Erythroblast (primary cell): ENCODE measurements at regions not wholly inside any gene's neighbourhood (a gene's known extent, or its start where the extent isn't known, plus 50 kb on each side); places are given as distances from the start of the nearest gene placed in this dataset.

Source experiments
- DNase-seq, 2 experiments: peaks; one replicate each; lab custom pipeline; 2025; lab: John Stamatoyannopoulos, UW
- GATA1 ChIP-seq: IDR thresholded peaks from 2 replicates; pipeline ENCODE4 v1.6.1; 2011; ENCODE audit warnings: low read depth, mild to moderate bottlenecking, control low read depth, low read length, moderate library complexity
- POLR2A ChIP-seq: IDR thresholded peaks from 2 replicates; pipeline ENCODE4 v1.6.1; 2011; ENCODE audit warnings: mild to moderate bottlenecking, low read length

DNA sequence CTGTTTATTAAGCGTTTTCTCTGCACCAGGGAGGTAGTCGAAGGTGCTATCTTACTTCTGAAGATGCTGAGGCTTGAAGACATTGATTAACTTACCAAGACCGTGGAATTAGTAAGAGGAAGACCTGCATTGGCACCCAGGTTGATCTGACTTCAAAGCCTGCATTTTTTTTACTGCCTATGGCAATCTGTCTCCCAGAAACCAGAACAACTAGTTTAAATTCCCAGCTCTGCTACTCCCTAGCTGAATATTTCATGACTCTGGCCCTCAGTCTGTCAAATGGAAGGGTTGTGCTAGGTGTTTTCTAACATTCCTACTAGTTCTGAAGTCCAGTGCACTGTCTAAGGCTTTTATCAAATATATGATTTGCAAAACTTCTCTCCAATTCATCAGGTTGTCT lies 52.0 kb upstream of the GRAMD1B start:
- no peak for DNase-seq
- TF ChIP-seq GATA1 (no peak), POLR2A (no peak)

DNA sequence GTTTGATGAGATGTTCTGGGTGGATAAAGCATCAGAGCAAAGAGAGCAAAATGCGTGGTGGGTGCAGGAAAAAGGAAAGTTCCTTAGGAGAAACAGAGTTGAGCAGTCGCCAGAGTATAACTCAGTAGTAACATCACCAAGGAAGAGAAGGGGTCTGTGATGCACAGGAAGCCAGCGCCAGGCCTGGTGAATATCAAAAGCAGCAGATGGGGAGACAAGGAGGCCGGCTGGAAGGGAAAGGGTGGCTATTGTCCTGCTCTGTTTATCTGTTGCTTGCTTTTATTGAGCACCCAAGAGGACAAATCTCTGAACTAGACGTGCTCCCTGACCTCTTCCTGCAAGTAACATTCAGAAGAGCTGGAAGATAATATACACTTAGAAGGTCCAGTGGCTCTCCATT lies 52.7 kb upstream of the GRAMD1B start:
- no peak for TF ChIP-seq GATA1
- no peak for TF ChIP-seq POLR2A
- no peak for DNase-seq

DNA sequence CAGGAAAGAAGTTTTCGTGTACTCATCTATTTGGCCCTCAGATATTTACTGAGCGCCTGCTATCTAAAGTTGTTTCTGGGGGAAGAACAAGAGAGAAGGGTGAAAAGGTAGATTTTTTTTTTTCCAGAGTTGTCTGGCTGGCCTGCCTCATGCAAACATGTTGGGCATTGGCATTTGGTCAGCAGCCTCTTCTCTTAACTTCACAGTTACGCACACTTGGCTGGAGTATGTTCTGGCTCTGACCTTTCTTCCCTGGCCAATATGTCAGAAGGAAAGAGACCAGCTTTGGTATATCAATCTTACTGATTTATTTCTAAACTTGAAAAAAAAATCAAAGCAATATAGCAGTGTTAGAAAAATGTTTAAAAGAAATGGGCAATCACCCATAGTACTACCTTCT lies 54.2 kb upstream of the GRAMD1B start:
- no peak for DNase-seq
- TF ChIP-seq POLR2A (no peak), GATA1 (no peak)

DNA sequence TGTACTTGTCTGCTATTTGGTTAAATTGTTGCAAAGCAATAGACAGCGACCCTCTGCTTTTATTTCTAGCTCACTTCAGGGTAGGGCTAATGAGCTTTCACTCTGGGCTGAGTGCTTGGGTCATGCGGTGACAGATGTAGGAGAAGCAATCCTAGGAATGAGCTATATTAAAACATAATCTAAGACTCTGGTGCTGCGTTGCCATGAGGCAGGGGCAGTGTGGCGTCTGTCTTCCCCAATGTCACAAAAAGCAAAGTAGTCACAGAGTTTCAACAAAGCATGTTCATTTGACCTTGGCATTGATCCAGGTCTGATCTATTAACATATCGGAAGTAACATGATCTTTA lies 55.5 kb upstream of the GRAMD1B start:
- no peak for DNase-seq
- TF ChIP-seq GATA1 (no peak), POLR2A (no peak)

DNA sequence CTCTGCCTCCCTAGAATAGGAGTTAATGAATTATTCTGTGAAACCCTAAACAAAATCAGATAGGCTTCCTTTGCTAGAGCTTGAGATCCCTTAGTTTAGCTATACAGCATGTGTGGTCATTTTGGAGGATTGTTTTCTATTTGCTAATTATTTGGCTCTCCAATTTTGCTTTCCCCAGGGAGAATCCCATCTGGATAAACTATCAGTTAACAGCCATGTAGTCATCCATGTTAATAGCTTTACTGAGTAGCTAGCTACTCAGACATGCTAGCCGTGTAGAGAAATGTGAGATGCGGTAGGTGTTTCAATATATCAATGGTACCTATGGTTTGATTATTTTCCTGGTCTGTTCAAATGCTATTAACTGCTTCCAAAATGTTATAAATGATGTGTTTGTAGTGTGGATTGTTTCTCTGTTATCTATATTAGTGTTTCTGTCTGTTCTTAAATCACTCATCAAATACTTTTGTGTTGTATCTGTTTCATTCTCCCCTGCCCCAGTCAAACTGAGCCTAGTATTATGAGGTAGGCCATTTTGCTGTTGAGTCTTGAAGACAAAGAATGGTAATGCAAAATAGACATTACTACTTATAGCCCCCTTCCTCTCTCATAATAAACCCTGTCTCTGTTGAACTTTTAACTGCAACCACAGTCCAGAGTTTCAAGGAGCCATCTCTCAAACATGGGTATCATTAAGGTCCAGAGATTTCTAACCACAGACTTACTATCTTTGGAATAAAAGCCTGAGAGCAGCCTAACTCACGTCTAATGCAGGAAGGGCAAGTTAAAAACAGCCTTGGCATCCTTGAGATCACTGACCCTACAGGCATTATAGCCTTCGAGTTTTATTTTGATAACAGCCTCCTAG lies 56.1 kb upstream of the GRAMD1B start:
- no peak for DNase-seq
- TF ChIP-seq GATA1 (no peak), POLR2A (no peak)

DNA sequence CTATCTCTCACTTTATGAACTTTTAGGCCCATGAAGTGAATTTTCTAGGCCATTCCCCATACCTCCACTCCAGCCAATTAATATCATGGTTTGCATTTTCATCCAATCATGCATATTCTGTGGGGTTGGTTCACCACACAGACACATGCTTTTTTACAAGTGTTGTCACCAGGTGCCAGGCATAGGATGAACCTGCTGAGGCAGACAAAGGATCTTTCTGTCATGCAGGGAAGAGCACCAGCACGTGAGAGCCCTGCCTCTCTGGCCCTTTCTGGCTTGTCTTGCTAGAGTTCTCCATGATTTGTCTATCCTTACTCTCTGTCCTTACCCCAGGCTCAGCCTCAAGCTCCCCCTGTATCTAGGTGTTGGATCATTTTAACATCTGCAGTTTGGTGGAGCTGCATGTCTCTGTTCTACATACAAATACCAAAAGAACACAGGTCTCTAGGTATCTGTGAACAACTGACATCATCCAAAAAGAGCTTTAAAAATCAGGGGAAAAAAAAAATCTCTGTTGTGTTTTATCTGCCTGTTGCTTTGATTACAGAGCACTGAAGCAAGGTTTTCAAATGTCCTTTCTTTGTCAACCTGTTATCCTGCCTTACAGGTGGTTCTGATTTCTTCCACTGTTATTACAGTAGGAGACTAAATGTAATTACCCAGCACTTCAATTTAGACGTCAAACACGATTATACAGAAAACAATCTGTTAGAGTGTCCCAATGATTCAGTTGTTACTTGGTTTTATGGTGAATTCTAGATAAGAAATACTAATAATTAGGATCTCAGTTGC lies 58.4 kb upstream of the GRAMD1B start:
- TF ChIP-seq GATA1 (no peak), POLR2A (no peak)
- DNase-seq, result no peak

DNA sequence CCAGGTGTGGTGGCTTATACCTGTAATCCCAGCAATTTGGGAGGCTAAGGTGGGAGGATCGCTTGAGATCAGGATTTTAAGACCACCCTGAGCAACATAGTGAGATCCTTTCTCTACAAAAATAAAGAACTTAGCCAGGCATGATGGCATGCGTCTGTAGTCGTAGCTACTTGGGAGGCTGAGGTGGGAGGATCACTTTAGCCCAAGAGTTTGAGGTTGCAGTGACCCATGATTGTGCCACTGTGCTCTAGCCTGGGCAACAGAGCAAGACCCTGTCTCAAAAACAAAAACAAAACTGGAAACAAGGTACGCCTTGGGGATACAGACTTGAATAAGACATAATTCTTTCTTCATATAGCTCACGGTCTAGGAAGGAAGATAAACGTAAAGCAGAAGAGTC lies 63.1 kb upstream of the GRAMD1B start:
- no peak for DNase-seq
- TF ChIP-seq POLR2A, result no peak
- TF ChIP-seq GATA1, result no peak

DNA sequence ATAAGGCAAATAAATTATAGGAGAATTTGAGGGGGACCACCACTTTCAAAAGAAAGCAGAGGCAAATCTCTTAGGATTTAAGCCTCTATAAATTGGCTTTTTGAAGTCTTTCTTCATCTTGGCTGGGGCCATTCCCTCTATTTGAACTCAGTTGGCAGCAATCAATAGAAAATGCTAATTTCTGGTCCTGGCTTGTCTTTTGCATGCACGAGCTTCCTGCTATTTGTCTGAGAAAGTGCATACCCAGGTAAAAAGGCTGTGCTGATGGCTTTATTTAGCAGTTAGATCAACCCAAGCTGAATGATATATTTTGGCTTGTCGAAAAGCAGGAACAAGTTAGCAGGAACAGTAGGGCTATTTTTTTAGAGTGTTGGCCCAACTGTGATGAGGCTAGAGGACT lies 64.1 kb upstream of the GRAMD1B start:
- TF ChIP-seq GATA1 (no peak), POLR2A (no peak)
- DNase-seq, result no peak

DNA sequence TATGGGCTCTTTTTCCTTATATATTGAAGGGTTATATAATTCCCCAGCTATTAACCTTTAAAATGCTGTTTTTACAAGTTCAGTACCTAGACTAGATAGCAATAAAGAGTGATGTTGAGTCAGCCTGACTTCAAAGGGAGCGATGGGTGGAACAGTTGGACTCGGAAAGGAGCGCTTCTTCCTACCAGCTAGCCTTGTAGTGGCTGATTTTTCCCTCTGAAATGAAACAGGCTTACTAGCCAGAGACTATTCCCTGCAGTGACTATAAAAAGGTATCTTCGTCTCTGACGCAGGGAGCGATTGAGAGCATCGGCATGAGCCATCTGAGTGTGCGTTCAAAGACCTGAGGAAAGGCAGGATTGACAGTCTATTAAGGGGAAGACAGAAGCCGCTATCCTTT lies 66.0 kb upstream of the GRAMD1B start:
- TF ChIP-seq POLR2A (no peak), GATA1 (no peak)

DNA sequence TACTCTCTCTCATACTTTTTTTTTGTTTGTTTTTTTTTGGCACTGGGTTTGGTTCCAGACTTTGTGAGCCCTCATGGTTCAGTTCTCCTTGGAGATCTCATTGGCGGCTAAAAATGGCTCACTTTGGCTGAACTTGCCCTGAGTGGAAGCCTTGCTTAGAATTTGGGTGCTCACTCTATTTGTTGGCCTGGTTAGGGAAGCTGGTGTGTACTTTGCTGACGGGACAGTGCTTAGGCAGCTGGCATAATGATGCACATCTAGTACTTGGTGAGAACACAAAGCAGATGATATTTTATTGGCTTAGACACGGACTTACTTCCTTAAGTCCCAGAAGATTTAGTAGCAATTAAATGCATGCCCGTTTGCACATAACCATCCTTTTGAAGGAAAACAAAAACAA lies 66.5 kb upstream of the GRAMD1B start:
- TF ChIP-seq GATA1 (no peak), POLR2A (no peak)
- no peak for DNase-seq

More for the DNA sequence above, 66.0 kb upstream of the GRAMD1B start:
- DNase-seq, result no peak

DNA sequence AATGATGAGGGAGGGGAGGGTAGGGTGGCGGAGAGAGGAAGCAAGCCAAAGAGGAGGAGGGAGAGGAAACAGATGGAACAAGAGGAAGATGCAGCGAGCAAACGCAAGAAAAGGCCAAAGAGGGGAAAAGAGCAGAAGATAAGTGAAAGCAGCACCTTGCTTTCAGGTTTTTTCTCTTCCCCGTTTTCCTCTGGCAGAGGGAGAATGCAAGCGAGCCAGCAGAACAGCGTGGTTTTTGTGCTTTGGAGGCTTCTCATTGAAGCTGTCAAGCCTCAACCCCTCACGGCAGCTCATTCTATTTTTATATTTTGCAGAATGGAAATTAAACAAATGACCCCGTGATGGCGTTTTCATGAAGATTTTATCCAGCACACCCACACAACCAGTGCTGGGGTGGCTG lies 67.1 kb upstream of the GRAMD1B start:
- no peak for TF ChIP-seq GATA1
- TF ChIP-seq POLR2A, result no peak
- no peak for DNase-seq

DNA sequence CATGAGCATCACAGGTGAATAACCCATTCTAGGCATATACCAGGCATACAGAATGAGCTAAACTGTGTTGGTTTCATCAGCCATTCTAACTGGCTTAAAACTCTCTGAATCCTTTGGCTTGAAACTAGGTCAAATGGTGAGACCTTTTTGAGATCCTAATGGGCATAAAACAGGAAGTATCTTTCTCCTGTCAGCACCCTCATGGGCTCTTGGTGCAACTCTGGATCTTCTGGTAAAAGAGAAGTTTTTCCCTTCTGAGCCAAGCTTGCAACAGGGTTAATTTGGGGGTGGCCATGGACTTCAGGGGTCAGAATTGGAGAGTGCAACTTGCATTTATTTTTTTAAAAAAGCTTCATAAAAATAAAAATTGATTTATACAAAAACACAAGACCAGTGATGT lies 67.9 kb upstream of the GRAMD1B start:
- DNase-seq, result no peak
- TF ChIP-seq GATA1 (no peak), POLR2A (no peak)

DNA sequence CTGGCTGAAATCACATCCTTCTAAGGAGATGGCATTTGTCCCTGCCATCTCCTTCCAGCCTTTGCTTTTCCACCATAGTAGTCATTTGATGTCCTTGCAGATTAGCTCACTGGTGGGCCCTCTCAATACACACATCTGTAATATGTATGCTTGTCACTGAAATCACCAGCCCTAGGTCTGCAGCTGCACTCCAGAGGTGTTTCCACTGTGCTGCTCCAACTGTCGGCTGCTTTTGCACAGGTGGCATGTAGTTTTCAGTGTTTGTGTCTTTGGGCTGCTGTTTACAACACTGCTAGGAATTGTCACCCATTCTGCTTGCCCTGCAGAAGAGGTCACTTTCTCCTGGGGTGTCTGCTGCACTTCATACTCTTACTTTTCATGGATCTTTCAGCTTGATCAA lies 69.0 kb upstream of the GRAMD1B start:
- TF ChIP-seq POLR2A, result no peak
- TF ChIP-seq GATA1, result no peak
- DNase-seq, result no peak

DNA sequence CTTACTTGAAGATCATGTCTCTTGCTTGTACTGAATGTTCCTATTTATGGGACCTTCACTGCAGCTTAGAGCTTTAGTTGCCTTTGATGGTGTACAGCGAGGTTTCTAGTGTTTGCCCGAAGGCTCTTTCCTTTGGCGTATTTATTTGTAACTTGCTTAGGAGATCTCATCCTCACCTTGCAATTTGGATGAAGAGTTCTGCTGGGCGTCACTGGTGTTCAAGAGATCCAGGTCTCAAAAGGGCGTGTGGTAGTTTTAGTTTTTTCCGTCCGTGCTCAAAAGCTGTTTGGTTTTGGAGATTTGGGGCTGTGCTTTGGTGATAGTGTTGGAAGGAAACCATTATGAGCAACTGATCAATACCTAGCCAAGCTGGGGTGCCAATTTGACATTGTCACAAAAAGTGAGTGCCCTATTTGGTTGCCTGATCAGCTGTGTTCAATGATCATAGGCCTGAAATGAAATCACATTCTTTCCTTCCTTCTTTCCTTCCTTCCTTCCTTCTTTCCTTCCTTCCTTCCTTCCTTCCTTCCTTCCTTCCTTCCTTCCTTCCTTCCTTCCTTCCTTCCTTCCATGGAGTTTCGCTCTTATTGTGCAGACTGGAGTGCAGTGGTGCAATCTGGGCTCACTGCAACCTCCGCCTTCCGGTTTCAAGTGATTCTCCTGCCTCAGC lies 69.7 kb upstream of the GRAMD1B start:
- TF ChIP-seq GATA1, result no peak
- no peak for TF ChIP-seq POLR2A
- no peak for DNase-seq

DNA sequence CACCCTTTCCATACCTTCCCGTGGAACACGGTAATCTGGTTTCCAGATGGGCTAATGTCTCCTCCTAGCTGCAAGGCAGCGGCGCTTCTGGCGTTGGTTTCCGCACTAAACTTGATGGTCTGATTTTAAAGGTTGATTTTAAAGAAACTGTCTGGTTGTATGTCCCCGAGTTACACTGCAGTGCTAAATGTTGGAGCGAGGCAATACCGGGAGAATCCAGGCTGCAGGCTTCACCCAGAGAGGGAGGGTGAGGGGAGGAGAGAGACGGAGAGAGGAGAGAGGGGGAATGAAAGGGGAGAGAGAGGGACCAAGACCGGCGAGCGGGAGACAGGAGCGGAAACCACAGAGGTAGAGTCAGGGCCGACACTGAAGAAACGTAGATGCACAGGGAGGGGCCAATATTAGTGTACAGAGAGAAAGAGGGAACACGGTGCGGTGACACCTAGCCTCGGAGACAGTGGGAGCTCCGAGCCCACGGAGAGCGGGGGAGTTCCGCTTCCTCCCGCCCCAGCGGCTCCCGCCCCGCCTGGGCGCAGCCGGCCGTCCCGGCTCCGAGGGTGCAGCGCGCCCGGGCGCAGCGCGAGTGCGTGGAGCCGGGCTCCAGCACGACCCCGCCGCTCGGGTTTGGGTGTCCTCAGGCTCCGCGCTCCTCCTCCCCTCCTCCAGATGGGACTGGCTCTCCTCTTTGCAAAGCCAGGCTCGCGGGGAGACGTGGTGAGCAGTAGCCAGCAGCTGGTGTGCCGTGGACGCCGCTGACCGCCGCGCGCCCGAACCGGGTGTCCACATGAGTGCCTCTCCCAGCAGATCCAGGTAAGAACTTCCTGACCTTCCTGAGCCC lies 71.9 kb upstream of the GRAMD1B start:
- no peak for DNase-seq
- TF ChIP-seq GATA1, result no peak
- no peak for TF ChIP-seq POLR2A
